ENCODE measurements at regions not wholly inside any gene's neighbourhood (a gene's known extent, or its start where the extent isn't known, plus 50 kb on each side); places are given as distances from the start of the nearest gene placed in this dataset.

DNA sequence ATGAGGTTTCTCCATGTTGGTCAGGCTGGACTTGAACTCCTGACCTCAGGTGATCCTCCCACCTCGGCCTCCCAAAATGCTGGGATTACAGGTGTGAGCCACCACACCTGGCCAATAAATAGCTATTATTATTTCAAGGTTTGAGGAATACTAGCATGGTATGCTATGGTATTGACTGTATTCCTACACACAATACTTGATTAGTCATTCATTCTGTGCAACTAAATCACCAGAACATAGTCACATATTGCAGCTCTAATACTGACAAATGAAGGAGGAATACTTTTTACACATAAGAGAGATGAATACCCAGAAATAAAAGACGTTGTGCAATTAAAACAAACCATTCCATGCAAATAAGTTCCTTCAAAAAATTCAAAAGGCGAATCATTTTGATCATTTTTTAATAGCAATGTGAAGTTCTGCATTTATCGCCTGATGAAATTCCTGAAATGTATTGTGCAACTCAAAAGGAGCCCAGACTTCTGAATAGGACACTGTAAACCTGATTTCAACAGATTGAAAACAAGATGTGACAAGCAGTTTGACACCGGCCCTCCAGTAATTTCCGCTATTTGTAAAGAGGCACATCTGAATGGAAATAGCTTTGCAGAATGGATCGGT lies 687.4 kb upstream of the SEMA6A start:
- no peak for DNase-seq

DNA sequence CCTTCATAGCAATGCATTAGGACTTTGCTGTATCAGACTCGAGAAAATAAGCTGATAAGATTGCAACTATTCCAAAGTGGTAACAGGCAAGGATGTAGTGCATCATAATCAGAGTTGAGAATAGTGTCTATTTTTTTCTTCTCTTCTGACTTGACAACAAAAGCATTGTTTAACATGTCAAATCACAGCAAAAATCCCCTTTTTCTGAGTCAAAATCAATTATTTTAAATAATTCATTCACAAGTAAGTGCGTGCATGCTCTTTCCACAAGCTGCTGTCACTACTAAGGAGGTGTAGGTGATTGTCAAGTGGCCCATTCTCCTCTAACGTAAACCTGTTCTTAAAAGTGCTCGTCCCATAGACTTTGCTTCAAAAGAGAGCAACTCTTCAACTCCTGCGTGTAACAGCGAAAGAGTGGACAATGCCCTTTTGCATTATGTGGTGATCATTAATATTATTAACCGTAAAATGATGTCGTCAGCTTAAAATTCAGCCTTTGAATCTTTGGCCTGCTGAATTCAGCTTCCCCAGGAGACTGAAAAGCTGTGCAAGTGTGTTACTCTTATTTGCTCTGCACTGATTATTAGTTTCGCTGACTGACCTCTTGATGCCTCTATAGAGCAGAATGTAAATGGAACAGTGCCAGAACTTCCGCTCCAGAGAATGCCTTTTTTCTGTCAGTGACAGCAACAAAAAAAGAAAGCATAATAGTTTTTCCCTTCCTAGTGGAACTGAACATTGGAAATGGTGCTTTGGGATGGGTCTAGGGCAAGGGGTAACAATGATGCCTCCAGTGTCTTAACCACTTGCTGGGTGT lies 680.8 kb upstream of the SEMA6A start:
- DNase-seq = no peak

GRCh38 chr5:117252566-117252965 lies 677.9 kb upstream of the SEMA6A start:
- DNase-seq = no peak

GRCh38 chr5:117249086-117249815 lies 674.6 kb upstream of the SEMA6A start:
- no peak for DNase-seq

DNA sequence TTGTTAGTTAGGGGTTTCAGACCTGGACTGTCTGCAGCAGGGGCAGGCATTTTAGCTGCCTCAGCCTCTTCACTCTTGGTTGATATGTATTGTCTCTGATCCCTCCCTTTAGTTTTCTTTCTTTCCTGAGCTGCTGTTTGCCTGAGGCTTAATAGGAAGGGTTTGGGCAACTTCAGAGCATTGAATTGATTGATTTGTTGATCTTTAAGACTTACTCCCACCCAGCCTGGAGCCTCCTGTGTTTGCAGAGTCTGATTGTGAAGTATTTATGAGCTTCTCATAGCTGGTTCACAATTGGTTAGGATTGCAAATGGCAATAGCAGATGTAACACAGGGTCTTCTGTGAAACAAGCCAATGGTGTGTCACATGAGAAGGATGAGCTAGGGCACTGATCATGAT lies 671.8 kb upstream of the SEMA6A start:
- no peak for DNase-seq

DNA sequence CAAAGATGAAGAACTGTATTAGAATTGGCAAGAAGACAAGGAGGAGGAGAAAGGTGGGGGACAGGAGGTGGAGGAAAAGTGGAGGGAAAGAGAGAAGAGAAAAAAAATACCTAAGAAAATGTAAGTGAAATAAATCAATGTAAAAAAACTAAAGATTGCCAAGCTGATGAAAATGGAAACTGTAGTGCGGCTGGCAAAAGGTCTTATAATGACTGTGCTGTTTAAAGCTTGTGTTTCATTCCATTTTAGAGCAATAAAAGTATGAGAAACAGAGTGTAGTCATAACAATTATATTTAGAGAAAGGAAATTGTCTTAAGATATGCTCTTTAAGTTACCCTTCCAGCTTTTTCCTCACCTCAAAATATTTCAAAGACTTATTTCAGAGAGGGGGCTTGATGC lies 670.5 kb upstream of the SEMA6A start:
- DNase-seq = no peak

GRCh38 chr5:117242028-117242427 lies 667.4 kb upstream of the SEMA6A start:
- no peak for DNase-seq

GRCh38 chr5:117236941-117237340 lies 662.3 kb upstream of the SEMA6A start:
- DNase-seq = no peak

GRCh38 chr5:117235786-117236185 lies 661.2 kb upstream of the SEMA6A start:
- no peak for DNase-seq

- DNase-seq = no peak
Observed at GRCh38 chr5:117230375-117230774, 655.8 kb upstream of the SEMA6A start.

DNA sequence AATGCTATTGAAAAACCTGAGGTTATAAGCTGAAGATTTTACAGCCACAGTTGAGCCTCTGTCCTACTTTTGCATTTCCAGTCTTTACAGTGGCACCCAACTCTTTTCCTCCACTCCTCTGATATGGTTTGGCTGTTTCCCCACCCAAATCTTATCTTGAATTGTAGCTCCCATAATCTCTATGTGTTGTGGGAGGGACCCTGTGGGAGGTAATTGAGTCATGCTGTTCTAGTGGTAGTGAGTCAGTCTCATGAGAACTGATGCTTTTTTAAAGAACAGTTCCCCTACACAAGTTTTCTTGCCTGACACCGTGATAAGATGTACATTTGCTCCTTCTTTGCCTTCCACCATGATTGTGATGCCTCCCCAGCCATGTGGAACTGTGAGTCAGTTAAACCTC lies 646.1 kb upstream of the SEMA6A start:
- DNase-seq = no peak

- no peak for DNase-seq
Observed at GRCh38 chr5:117218789-117219188, 644.2 kb upstream of the SEMA6A start.

DNA sequence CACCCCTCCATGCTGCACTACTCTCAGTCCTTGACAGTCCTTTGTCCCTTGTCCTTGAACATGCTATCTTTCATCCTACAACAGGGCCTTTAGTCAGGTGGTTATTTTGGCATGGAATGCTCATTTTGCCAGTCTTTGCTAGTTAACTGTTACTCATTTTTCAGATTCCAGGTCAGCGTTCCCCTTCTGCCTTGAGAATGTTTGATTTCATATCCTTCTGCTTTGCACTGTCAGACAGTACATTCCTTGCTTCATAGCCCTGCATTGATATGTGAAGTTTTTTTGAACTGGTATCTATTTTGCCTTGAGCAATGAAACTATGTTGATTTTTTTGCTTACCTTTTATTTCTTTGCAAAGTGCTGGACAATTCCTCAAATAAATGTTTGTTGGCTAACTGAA lies 638.2 kb upstream of the SEMA6A start:
- DNase-seq = no peak

- no peak for DNase-seq
Observed at GRCh38 chr5:117210796-117211195, 636.2 kb upstream of the SEMA6A start.

GRCh38 chr5:117209479-117209878 lies 634.9 kb upstream of the SEMA6A start:
- no peak for DNase-seq

DNA sequence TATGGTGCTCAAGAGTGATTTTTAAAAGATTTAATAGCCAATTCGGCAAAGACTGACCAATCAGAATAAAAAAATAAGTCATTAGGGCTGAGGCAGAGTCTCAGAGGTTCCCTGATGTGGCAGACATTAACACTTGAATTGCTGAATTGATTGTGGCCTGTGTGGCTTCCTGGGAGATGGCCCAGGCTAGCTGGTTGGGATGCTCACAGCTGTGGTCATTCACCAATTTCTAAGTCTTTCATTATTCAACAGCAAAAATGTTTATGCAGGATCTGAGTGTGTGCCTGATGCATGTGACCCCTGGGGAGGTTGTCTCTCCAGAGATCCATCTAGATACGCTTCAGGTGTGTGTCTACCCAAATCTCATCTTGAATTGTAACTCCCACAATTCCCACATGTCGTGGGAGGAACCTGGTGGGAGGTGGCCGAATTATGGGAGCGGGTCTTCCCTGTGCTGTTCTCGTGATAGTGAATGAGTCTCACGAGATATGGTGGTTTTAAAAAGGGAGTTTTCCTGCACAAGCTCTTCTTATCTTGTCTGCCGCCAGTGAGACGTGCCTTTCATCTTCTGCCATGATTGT lies 632.6 kb upstream of the SEMA6A start:
- no peak for DNase-seq

- no peak for DNase-seq
Observed at GRCh38 chr5:117205894-117206293, 631.3 kb upstream of the SEMA6A start.

GRCh38 chr5:117204926-117205869 lies 630.6 kb upstream of the SEMA6A start:
- DNase-seq = no peak

DNA sequence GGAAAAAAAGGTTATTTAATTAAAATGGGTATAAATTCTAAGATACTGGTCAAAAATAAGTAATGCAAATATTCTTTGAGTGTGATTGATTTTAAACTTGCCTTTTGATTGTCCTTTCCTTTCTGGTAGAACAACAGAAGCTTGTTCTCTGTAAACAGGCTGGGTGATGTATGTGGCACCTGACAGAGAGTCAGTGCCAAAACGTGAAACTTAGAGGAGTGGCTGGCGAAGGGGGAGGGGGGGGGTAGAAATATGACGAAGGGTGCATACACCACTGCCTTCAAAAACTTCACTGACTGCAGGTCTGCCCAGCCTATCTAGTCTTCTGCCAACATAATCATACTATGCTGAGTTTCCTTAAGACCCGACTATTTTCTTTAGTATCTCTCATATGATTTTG lies 629.8 kb upstream of the SEMA6A start:
- no peak for DNase-seq

DNA sequence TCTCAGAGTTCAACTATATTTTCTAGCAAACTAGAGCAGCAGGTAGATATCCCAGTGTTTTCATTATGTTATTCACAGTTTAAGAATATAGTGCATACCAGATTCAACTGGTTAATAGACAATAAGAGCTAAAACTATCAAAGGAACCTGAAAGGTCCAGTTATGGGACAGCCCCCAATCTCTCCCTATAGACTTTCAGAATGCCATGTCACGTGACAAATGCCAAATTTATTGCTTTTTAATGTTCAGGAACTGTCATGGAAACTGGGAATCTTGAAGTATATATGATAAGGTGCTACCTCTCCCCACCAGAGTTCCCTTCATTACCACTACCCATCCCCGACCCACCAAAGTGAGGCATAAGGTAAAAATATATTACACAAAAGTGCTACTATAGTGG lies 629.0 kb upstream of the SEMA6A start:
- DNase-seq = no peak

DNA sequence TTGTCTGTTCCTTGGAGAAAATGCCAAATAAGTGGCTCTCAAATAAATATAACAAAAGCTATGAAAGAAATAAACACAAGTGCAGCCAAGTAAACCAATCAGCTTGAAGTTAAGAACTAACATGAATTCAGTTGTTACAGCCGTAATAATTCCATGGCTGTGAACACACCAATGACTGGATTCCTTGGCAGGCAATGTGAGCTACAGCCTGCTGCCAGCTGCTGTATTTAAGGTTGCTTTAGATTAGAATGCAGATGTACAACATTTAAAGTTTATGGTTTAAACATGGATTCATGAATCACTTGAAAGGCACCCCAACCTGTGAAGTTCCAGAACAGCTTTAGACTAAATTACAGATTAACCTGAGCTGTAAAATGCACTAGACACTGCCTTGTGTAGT lies 626.4 kb upstream of the SEMA6A start:
- DNase-seq = no peak

DNA sequence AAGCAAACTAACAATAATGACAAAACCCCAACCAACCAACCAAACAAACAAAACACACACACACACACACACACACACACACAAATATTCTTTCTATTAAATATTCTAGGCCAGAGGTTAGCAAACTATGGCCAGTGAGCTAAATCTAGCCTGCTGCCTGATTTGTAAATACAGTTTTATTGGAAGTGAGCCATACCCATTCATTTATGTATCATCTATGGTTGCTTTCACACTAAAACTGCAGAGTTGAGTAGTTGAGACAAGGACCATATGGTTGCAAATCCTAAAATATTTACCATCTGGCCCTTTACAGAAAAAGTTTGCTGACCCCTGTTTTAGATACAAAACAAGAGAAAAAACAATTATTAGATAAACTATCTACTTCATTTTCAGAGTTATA lies 620.5 kb upstream of the SEMA6A start:
- DNase-seq = no peak

- no peak for DNase-seq
Observed at GRCh38 chr5:117191251-117191650, 616.6 kb upstream of the SEMA6A start.
